GM21737 (cell line): ENCODE measurements at regions not wholly inside any gene's neighbourhood (a gene's known extent, or its start where the extent isn't known, plus 50 kb on each side); places are given as distances from the start of the nearest gene placed in this dataset.

ENCODE experiments used
- ATAC-seq: cut with Tn5 transposase; IDR thresholded peaks from one replicate; pipeline ENCODE4 v1.9.1; 2021; ENCODE audit warnings: mild to moderate bottlenecking, moderate library complexity; ENCODE audit not compliant: unreplicated experiment

- no peak for ATAC-seq
Measured at GRCh38 chr14:86683561-86683960, 1153.6 kb downstream of the FLRT2 start.

GRCh38 chr14:86675059-86675458 is 1145.1 kb downstream of the FLRT2 start:
- ATAC-seq, result no peak

- ATAC-seq, result no peak
Measured at GRCh38 chr14:86673523-86673969, 1143.6 kb downstream of the FLRT2 start.

- no peak for ATAC-seq
Measured at GRCh38 chr14:86672080-86672479, 1142.1 kb downstream of the FLRT2 start.

GRCh38 chr14:86665975-86666374 is 1136.0 kb downstream of the FLRT2 start:
- no peak for ATAC-seq

GRCh38 chr14:86662334-86662733 is 1132.4 kb downstream of the FLRT2 start:
- ATAC-seq, result no peak

GRCh38 chr14:86654558-86655184 is 1124.7 kb downstream of the FLRT2 start:
- no peak for ATAC-seq

- ATAC-seq, result no peak
Measured at GRCh38 chr14:86652526-86652925, 1122.6 kb downstream of the FLRT2 start.

- ATAC-seq, result no peak
Measured at GRCh38 chr14:86646696-86647690, 1117.0 kb downstream of the FLRT2 start.

GRCh38 chr14:86646125-86646524 is 1116.2 kb downstream of the FLRT2 start:
- no peak for ATAC-seq

GRCh38 chr14:86641310-86641709 is 1111.4 kb downstream of the FLRT2 start:
- ATAC-seq, result no peak

- no peak for ATAC-seq
Measured at GRCh38 chr14:86640288-86640687, 1110.3 kb downstream of the FLRT2 start.

- no peak for ATAC-seq
Measured at GRCh38 chr14:86639666-86640065, 1109.7 kb downstream of the FLRT2 start.

- ATAC-seq, result no peak
Measured at GRCh38 chr14:86639146-86639545, 1109.2 kb downstream of the FLRT2 start.

GRCh38 chr14:86627080-86627479 is 1097.1 kb downstream of the FLRT2 start:
- no peak for ATAC-seq

- no peak for ATAC-seq
Measured at GRCh38 chr14:86626530-86626929, 1096.6 kb downstream of the FLRT2 start.

- ATAC-seq, result no peak
Measured at GRCh38 chr14:86625637-86626036, 1095.7 kb downstream of the FLRT2 start.

GRCh38 chr14:86619726-86620125 is 1089.8 kb downstream of the FLRT2 start:
- ATAC-seq, result no peak

GRCh38 chr14:86613786-86614185 is 1083.8 kb downstream of the FLRT2 start:
- no peak for ATAC-seq

- ATAC-seq, result no peak
Measured at GRCh38 chr14:86613126-86613525, 1083.2 kb downstream of the FLRT2 start.

GRCh38 chr14:86604561-86604960 is 1074.6 kb downstream of the FLRT2 start:
- no peak for ATAC-seq

GRCh38 chr14:86602263-86602662 is 1072.3 kb downstream of the FLRT2 start:
- ATAC-seq, result no peak
